HCT116 (cell line): ENCODE measurements at regions not wholly inside any gene's neighbourhood (a gene's known extent, or its start where the extent isn't known, plus 50 kb on each side); places are given as distances from the start of the nearest gene placed in this dataset.

Experiments
- ATAC-seq: fragments of 200-7000 bp; cut with Tn5 transposase; 2 replicates; pipeline ENCODE4 v1.9.1; 2020; ENCODE audit warnings: mild to moderate bottlenecking, moderate library complexity
- BruUV-seq: library from RNA; stranded (reverse); fragments of 400-500 nt; replicated peaks from 2 replicates; lab custom pipeline; 2021; lab: Mats Ljungman, UMichigan
- CTCF ChIA-PET: fragments of 300-600 bp; sonication (Branson Sonifier 250); formaldehyde crosslinking; loops from one replicate; lab custom pipeline; 2021; ENCODE audit warnings: antibody characterized with exemption; lab: Charles Lee
- POLR2A ChIA-PET: fragments of 300-600, 350-600 bp; sonication (Branson Sonifier 250); formaldehyde crosslinking; loops from one replicate; lab custom pipeline; 2021; ENCODE audit warnings: antibody characterized with exemption; lab: Charles Lee
- RAD21 ChIA-PET, 2 experiments: fragments of 300-600 bp; sonication (Branson Sonifier 250); formaldehyde crosslinking; loops; one replicate each; lab custom pipeline; 2023; ENCODE audit warnings: low total read pairs in 2 of 2; ENCODE audit not compliant: uncharacterized antibody in 2 of 2, unreplicated experiment in 2 of 2, low non-redundant PET in 1 of 2; lab: Charles Lee
- DNase-seq: peaks from one replicate; pipeline ENCODE4 v3.0.0-alpha.2; 2010; ENCODE audit warnings: low read depth, low spot score
- H2AFZ ChIP-seq: fragments of 200-600 bp; shearing (Covaris generic), sonication (generic); 2 replicates; pipeline ENCODE4 v1.6.1; 2017; ENCODE audit warnings: low read depth, mixed run types, mixed read lengths, antibody characterized with exemption, low read length; ENCODE audit not compliant: poor library complexity, severe bottlenecking
- H3K27ac ChIP-seq: 2 replicates; pipeline ENCODE4 v1.5.1; 2012; ENCODE audit warnings: low read depth, low read length
- H3K27me3 ChIP-seq: fragments of 200-600 bp; sonication (generic); 2 replicates; pipeline ENCODE4 v1.6.1; 2016; ENCODE audit warnings: mixed run types, low read length, mixed read lengths; ENCODE audit not compliant: insufficient read depth
- H3K36me3 ChIP-seq, 2 experiments: fragments of 200-500 bp in 1 of 2; fragments of 200-600 bp in 1 of 2; sonication (Bioruptor generic) in 1 of 2; sonication (generic) in 1 of 2; 2 replicates each; pipeline versions ENCODE4 v1.5.1 to v1.6.1; 2014 to 2016; ENCODE audit warnings: low read length in 2 of 2, inconsistent platforms in 1 of 2, mixed read lengths in 1 of 2, mixed run types in 1 of 2; ENCODE audit not compliant: insufficient read depth in 2 of 2, control insufficient read depth in 1 of 2
- H3K4me1 ChIP-seq, 2 experiments: fragments of 200-600 bp in 1 of 2; sonication (generic) in 1 of 2; 2 replicates each; pipeline versions ENCODE4 v1.5.1 to v1.6.1; 2012 to 2017; ENCODE audit warnings: low read length in 2 of 2, inconsistent platforms in 1 of 2, mild to moderate bottlenecking in 1 of 2, mixed read lengths in 1 of 2, mixed run types in 1 of 2, moderate library complexity in 1 of 2; ENCODE audit not compliant: insufficient read depth in 2 of 2, control insufficient read depth in 1 of 2
- H3K4me2 ChIP-seq: fragments of 200-600 bp; sonication (generic); 2 replicates; pipeline ENCODE4 v1.6.1; 2017; ENCODE audit warnings: mixed run types, low read length, mixed read lengths
- H3K4me3 ChIP-seq, 2 experiments: fragments of 200-600 bp in 1 of 2; sonication (generic) in 1 of 2; replicated peaks in 1 of 2; 2 replicates each; pipeline ENCODE4 v1.5.1; 2011 to 2016; ENCODE audit warnings: low read length in 2 of 2, control low read depth in 1 of 2, low read depth in 1 of 2, mild to moderate bottlenecking in 1 of 2, mixed read lengths in 1 of 2, mixed run types in 1 of 2
- H3K79me2 ChIP-seq: fragments of 200-600 bp; sonication (generic); 2 replicates; pipeline ENCODE4 v1.6.1; 2017; ENCODE audit warnings: mild to moderate bottlenecking, mixed run types, low read length, moderate library complexity, mixed read lengths; ENCODE audit not compliant: insufficient read depth
- H3K9ac ChIP-seq: fragments of 200-600 bp; sonication (generic); 2 replicates; pipeline ENCODE4 v1.6.1; 2016; ENCODE audit warnings: low read length, mixed read lengths
- H3K9me2 ChIP-seq: fragments of 200-600 bp; sonication (generic), shearing (Covaris generic); 2 replicates; pipeline ENCODE4 v1.6.1; 2017; ENCODE audit warnings: mixed run types, mild to moderate bottlenecking, moderate library complexity; ENCODE audit not compliant: insufficient read depth
- H3K9me3 ChIP-seq, 2 experiments: fragments of 200-500 bp in 1 of 2; fragments of 200-600 bp in 1 of 2; sonication (Bioruptor generic) in 1 of 2; sonication (generic) in 1 of 2; 2 replicates each; pipeline ENCODE4 v1.6.1; 2014 to 2017; ENCODE audit warnings: low read length in 2 of 2, mixed read lengths in 2 of 2, inconsistent platforms in 1 of 2, low read depth in 1 of 2, mild to moderate bottlenecking in 1 of 2, mixed run types in 1 of 2, moderate library complexity in 1 of 2; ENCODE audit not compliant: control insufficient read depth in 1 of 2, insufficient read depth in 1 of 2
- H4K20me1 ChIP-seq: fragments of 200-600 bp; sonication (generic), shearing (Covaris generic); 2 replicates; pipeline ENCODE4 v1.6.1; 2017; ENCODE audit warnings: mixed run types, mild to moderate bottlenecking, moderate library complexity; ENCODE audit not compliant: insufficient read depth
- CBX3 ChIP-seq: IDR thresholded peaks from 2 replicates; pipeline ENCODE4 v1.6.1; 2012; ENCODE audit warnings: low read depth
- EGR1 ChIP-seq: IDR thresholded peaks from 2 replicates; pipeline ENCODE4 v1.6.1; 2012; ENCODE audit warnings: low read depth
- ELF1 ChIP-seq: IDR thresholded peaks from 2 replicates; pipeline ENCODE4 v1.6.1; 2012; ENCODE audit warnings: low read depth, borderline replicate concordance
- EZH2 ChIP-seq: fragments of 200-600 bp; sonication (generic); IDR thresholded peaks from 2 replicates; pipeline ENCODE4 v1.6.1; 2017; ENCODE audit warnings: antibody characterized with exemption, mixed run types
- FOSL1 ChIP-seq: IDR thresholded peaks from 2 replicates; pipeline ENCODE4 v1.6.1; 2012; ENCODE audit warnings: low read depth
- JUND ChIP-seq: IDR thresholded peaks from 2 replicates; pipeline ENCODE4 v1.6.1; 2012
- POLR2A ChIP-seq: IDR thresholded peaks from 2 replicates; pipeline ENCODE4 v1.7.0; 2011; ENCODE audit warnings: borderline replicate concordance; ENCODE audit not compliant: insufficient read depth, insufficient read length; ENCODE audit errors: extremely low read depth
- POLR2AphosphoS5 ChIP-seq: IDR thresholded peaks from 2 replicates; pipeline ENCODE4 v1.6.1; 2011; ENCODE audit warnings: mild to moderate bottlenecking, low read depth, low read length, moderate library complexity
- RAD21 ChIP-seq: IDR thresholded peaks from 2 replicates; pipeline ENCODE4 v1.6.1; 2012; ENCODE audit warnings: low read depth, mild to moderate bottlenecking
- SIN3A ChIP-seq: IDR thresholded peaks from 2 replicates; pipeline ENCODE4 v1.6.1; 2012; ENCODE audit warnings: low read depth
- SP1 ChIP-seq: IDR thresholded peaks from 2 replicates; pipeline ENCODE4 v1.6.1; 2012; ENCODE audit warnings: low read depth
- SRF ChIP-seq: IDR thresholded peaks from 2 replicates; pipeline ENCODE4 v1.6.1; 2012; ENCODE audit warnings: low read depth
- TCF7L2 ChIP-seq: IDR thresholded peaks from 2 replicates; pipeline ENCODE4 v1.7.0; 2011; ENCODE audit warnings: borderline replicate concordance, inconsistent platforms; ENCODE audit not compliant: insufficient read depth, insufficient read length; ENCODE audit errors: extremely low read depth
- ZNF274 ChIP-seq: fragments of 200-500 bp; sonication (Bioruptor generic); IDR thresholded peaks from 2 replicates; pipeline ENCODE4 v1.6.1; 2014; ENCODE audit warnings: mild to moderate bottlenecking, low read depth, low read length, inconsistent platforms
- intact Hi-C: fragments of 100-400 bp; cut with micrococcal nuclease; formaldehyde crosslinking; loops from 2 replicates; pipeline ENCODE4 v1.10.0; 2022
- TF ChIP-seq, protein P1 (sequence below): IDR thresholded peaks from 2 replicates; pipeline ENCODE4 v1.6.1; 2012
- TF ChIP-seq, protein P2 (sequence below): IDR thresholded peaks from 2 replicates; pipeline ENCODE4 v1.6.1; 2012
- TF ChIP-seq, protein P3 (sequence below): IDR thresholded peaks from 2 replicates; pipeline ENCODE4 v1.6.1; 2011; ENCODE audit warnings: mild to moderate bottlenecking, low read length, moderate library complexity; ENCODE audit not compliant: insufficient replicate concordance; ENCODE audit errors: extremely low read depth
- TF ChIP-seq, protein P4 (sequence below), 3 experiments: fragments of 200-600 bp in 1 of 3; sonication (generic) in 1 of 3; IDR thresholded peaks in 2 of 3; conservative IDR thresholded peaks in 1 of 3; 2 replicates each; pipeline ENCODE4 v1.5.1; 2012 to 2017; ENCODE audit warnings: low read depth in 2 of 3, low read length in 2 of 3, antibody characterized with exemption in 1 of 3, borderline replicate concordance in 1 of 3, control low read depth in 1 of 3, mild to moderate bottlenecking in 1 of 3, mixed read lengths in 1 of 3, mixed run types in 1 of 3, moderate library complexity in 1 of 3; ENCODE audit not compliant: insufficient read depth in 1 of 3
- TF ChIP-seq, protein P5 (sequence below): IDR thresholded peaks from 2 replicates; pipeline ENCODE4 v1.6.1; 2012; ENCODE audit warnings: low read depth

DNA sequence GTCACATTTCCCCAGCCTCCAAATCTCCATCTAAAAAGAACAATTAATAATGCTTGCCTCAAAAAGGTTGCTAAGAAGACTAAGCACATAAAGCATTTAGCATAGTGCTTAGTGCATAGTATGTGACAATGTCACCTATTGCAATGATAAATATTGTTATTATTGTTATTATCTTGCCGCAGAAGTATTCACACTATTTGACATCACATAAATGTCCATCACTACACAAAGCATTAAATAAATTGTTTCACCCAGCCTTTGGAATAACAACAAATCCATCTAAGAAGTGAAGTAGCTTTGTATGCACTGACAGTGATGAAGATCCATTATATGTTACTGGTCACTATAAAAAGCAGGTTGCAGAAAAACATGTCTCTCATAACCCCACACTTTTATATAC is 2263.9 kb upstream of the WWC1 start:
- intact Hi-C loops: no loop called here
- H3K27me3 ChIP-seq: no peaks in the 10 kb centered on the region
- H2AFZ ChIP-seq: no peak overlapping the region
- no peak overlapping the region for H3K4me2 ChIP-seq
- no peaks in the 10 kb centered on the region for H3K79me2 ChIP-seq
- POLR2A ChIA-PET: no interaction called here
- H3K4me1 ChIP-seq: no peaks in the 10 kb centered on the region
- no peaks in the 10 kb centered on the region for H4K20me1 ChIP-seq
- ATAC-seq: no peak
- no peak overlapping the region for H3K27ac ChIP-seq
- no peaks in the 10 kb centered on the region for H3K36me3 ChIP-seq
- BruUV-seq: no TSS peak
- CTCF ChIA-PET: no interaction called here
- H3K9me2 ChIP-seq: no peaks in the 10 kb centered on the region
- RAD21 ChIA-PET: no interaction called here
- no peak for DNase-seq
- no peak overlapping the region for H3K4me3 ChIP-seq
- H3K9ac ChIP-seq: no peak overlapping the region
- peaks cover 3 to 26% of the 10 kb centered on the region in 2 experiments; a peak in 2 of 4 replicates for H3K9me3 ChIP-seq
- TF ChIP-seq ELF1 (no peak), RAD21 (no peak), SIN3A (no peak), TCF7L2 (no peak), JUND (no peak), CBX3 (no peak), SP1 (no peak), POLR2AphosphoS5 (no peak), EZH2 (no peak), EGR1 (no peak), POLR2A (no peak), ZNF274 (no peak), FOSL1 (no peak), SRF (no peak)
- TF ChIP-seq, protein P1, sequence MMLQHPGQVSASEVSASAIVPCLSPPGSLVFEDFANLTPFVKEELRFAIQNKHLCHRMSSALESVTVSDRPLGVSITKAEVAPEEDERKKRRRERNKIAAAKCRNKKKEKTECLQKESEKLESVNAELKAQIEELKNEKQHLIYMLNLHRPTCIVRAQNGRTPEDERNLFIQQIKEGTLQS: no peak
- TF ChIP-seq, protein P2, sequence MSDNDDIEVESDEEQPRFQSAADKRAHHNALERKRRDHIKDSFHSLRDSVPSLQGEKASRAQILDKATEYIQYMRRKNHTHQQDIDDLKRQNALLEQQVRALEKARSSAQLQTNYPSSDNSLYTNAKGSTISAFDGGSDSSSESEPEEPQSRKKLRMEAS: no peak
- TF ChIP-seq, protein P3, sequence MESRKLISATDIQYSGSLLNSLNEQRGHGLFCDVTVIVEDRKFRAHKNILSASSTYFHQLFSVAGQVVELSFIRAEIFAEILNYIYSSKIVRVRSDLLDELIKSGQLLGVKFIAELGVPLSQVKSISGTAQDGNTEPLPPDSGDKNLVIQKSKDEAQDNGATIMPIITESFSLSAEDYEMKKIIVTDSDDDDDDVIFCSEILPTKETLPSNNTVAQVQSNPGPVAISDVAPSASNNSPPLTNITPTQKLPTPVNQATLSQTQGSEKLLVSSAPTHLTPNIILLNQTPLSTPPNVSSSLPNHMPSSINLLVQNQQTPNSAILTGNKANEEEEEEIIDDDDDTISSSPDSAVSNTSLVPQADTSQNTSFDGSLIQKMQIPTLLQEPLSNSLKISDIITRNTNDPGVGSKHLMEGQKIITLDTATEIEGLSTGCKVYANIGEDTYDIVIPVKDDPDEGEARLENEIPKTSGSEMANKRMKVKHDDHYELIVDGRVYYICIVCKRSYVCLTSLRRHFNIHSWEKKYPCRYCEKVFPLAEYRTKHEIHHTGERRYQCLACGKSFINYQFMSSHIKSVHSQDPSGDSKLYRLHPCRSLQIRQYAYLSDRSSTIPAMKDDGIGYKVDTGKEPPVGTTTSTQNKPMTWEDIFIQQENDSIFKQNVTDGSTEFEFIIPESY: no peak
- TF ChIP-seq, protein P4, sequence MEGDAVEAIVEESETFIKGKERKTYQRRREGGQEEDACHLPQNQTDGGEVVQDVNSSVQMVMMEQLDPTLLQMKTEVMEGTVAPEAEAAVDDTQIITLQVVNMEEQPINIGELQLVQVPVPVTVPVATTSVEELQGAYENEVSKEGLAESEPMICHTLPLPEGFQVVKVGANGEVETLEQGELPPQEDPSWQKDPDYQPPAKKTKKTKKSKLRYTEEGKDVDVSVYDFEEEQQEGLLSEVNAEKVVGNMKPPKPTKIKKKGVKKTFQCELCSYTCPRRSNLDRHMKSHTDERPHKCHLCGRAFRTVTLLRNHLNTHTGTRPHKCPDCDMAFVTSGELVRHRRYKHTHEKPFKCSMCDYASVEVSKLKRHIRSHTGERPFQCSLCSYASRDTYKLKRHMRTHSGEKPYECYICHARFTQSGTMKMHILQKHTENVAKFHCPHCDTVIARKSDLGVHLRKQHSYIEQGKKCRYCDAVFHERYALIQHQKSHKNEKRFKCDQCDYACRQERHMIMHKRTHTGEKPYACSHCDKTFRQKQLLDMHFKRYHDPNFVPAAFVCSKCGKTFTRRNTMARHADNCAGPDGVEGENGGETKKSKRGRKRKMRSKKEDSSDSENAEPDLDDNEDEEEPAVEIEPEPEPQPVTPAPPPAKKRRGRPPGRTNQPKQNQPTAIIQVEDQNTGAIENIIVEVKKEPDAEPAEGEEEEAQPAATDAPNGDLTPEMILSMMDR (IDR thresholded peaks at IDR 0.05 in 2 of 3, conservative IDR thresholded peaks at IDR 0.05 in 1 of 3; ENCODE audit: borderline replicate concordance in 1 of 3, insufficient read depth in 1 of 3, low read depth in 2 of 3, low read length in 2 of 3): no peak
- TF ChIP-seq, protein P5, sequence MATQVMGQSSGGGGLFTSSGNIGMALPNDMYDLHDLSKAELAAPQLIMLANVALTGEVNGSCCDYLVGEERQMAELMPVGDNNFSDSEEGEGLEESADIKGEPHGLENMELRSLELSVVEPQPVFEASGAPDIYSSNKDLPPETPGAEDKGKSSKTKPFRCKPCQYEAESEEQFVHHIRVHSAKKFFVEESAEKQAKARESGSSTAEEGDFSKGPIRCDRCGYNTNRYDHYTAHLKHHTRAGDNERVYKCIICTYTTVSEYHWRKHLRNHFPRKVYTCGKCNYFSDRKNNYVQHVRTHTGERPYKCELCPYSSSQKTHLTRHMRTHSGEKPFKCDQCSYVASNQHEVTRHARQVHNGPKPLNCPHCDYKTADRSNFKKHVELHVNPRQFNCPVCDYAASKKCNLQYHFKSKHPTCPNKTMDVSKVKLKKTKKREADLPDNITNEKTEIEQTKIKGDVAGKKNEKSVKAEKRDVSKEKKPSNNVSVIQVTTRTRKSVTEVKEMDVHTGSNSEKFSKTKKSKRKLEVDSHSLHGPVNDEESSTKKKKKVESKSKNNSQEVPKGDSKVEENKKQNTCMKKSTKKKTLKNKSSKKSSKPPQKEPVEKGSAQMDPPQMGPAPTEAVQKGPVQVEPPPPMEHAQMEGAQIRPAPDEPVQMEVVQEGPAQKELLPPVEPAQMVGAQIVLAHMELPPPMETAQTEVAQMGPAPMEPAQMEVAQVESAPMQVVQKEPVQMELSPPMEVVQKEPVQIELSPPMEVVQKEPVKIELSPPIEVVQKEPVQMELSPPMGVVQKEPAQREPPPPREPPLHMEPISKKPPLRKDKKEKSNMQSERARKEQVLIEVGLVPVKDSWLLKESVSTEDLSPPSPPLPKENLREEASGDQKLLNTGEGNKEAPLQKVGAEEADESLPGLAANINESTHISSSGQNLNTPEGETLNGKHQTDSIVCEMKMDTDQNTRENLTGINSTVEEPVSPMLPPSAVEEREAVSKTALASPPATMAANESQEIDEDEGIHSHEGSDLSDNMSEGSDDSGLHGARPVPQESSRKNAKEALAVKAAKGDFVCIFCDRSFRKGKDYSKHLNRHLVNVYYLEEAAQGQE: no peak
